Ishikawa (cell line): ENCODE measurements at regions not wholly inside any gene's neighbourhood (a gene's known extent, or its start where the extent isn't known, plus 50 kb on each side); places are given as distances from the start of the nearest gene placed in this dataset.

Source experiments
- EGR1 ChIP-seq: IDR thresholded peaks from 2 replicates; pipeline ENCODE4 v1.6.1; 2012
- EP300 ChIP-seq: IDR thresholded peaks from 2 replicates; pipeline ENCODE4 v1.6.1; 2012; ENCODE audit warnings: borderline replicate concordance
- RAD21 ChIP-seq: IDR thresholded peaks from 2 replicates; pipeline ENCODE4 v1.6.1; 2012; ENCODE audit warnings: low read depth
- TCF12 ChIP-seq: IDR thresholded peaks from 2 replicates; pipeline ENCODE4 v1.6.1; 2012; ENCODE audit warnings: low read depth
- TEAD4 ChIP-seq: IDR thresholded peaks from 2 replicates; pipeline ENCODE4 v1.6.1; 2012
- YY1 ChIP-seq: IDR thresholded peaks from 2 replicates; pipeline ENCODE4 v1.6.1; 2012; ENCODE audit warnings: low read depth

GRCh38 chr3:61369678-61370077 lies 118.4 kb upstream of the FHIT start:
- TF ChIP-seq YY1 (no peak), EGR1 (no peak), TEAD4 (no peak), EP300 (no peak), TCF12 (no peak), RAD21 (no peak)
